HepG2 (cell line): ENCODE measurements at regions not wholly inside any gene's neighbourhood (a gene's known extent, or its start where the extent isn't known, plus 50 kb on each side); places are given as distances from the start of the nearest gene placed in this dataset.

Experiments used
- HDAC1 ChIP-seq: sonication (generic); formaldehyde crosslinking; IDR thresholded peaks from 2 replicates; pipeline ENCODE4 v1.5.1; 2020; ENCODE audit warnings: mild to moderate bottlenecking, missing genetic modification reagents
- NCOA2 ChIP-seq: sonication (generic); formaldehyde crosslinking; IDR thresholded peaks from 2 replicates; pipeline ENCODE4 v1.8.0; 2022; ENCODE audit warnings: inconsistent platforms
- RBAK ChIP-seq: sonication (generic); formaldehyde crosslinking; IDR thresholded peaks from 2 replicates; pipeline ENCODE4 v1.5.1; 2020; ENCODE audit warnings: mild to moderate bottlenecking, missing genetic modification reagents
- RXRB ChIP-seq: IDR thresholded peaks from 2 replicates; pipeline ENCODE4 v1.6.1; 2016; ENCODE audit warnings: borderline replicate concordance, missing genetic modification reagents, missing compliant biosample characterization
- SP1 ChIP-seq, 2 experiments: fragments of 450-650 bp in 1 of 2; sonication (generic) in 1 of 2; formaldehyde crosslinking in 1 of 2; IDR thresholded peaks; 2 replicates each; pipeline versions ENCODE4 v1.4.0 to v1.6.1; 2016 to 2020; ENCODE audit warnings: missing genetic modification reagents in 1 of 2
- ZNF619 ChIP-seq: sonication (generic); formaldehyde crosslinking; IDR thresholded peaks from 2 replicates; pipeline ENCODE4 v1.4.0; 2020; ENCODE audit warnings: mild to moderate bottlenecking, missing genetic modification reagents
- ZNF7 ChIP-seq: IDR thresholded peaks from 2 replicates; pipeline ENCODE4 v1.6.1; 2016; ENCODE audit warnings: missing biosample characterization, missing genetic modification reagents
- TF ChIP-seq, protein P1 (sequence below): sonication (generic); formaldehyde crosslinking; IDR thresholded peaks from 2 replicates; pipeline ENCODE4 v1.4.0; 2020; ENCODE audit warnings: missing genetic modification reagents; ENCODE audit errors: not compliant biosample characterization
- TF ChIP-seq, protein P2 (sequence below): sonication (generic); formaldehyde crosslinking; IDR thresholded peaks from 2 replicates; pipeline ENCODE4 v1.4.0; 2020; ENCODE audit warnings: missing genetic modification reagents
- TF ChIP-seq, protein P3 (sequence below): sonication (generic); formaldehyde crosslinking; IDR thresholded peaks from 2 replicates; pipeline ENCODE4 v1.4.0; 2020; ENCODE audit warnings: missing genetic modification reagents, borderline replicate concordance
- TF ChIP-seq, protein P4 (sequence below): sonication (generic); formaldehyde crosslinking; IDR thresholded peaks from 2 replicates; pipeline ENCODE4 v1.4.0; 2020; ENCODE audit warnings: missing genetic modification reagents
- TF ChIP-seq, protein P5 (sequence below): sonication (generic); formaldehyde crosslinking; IDR thresholded peaks from 2 replicates; pipeline ENCODE4 v1.4.0; 2020; ENCODE audit warnings: missing genetic modification reagents

DNA sequence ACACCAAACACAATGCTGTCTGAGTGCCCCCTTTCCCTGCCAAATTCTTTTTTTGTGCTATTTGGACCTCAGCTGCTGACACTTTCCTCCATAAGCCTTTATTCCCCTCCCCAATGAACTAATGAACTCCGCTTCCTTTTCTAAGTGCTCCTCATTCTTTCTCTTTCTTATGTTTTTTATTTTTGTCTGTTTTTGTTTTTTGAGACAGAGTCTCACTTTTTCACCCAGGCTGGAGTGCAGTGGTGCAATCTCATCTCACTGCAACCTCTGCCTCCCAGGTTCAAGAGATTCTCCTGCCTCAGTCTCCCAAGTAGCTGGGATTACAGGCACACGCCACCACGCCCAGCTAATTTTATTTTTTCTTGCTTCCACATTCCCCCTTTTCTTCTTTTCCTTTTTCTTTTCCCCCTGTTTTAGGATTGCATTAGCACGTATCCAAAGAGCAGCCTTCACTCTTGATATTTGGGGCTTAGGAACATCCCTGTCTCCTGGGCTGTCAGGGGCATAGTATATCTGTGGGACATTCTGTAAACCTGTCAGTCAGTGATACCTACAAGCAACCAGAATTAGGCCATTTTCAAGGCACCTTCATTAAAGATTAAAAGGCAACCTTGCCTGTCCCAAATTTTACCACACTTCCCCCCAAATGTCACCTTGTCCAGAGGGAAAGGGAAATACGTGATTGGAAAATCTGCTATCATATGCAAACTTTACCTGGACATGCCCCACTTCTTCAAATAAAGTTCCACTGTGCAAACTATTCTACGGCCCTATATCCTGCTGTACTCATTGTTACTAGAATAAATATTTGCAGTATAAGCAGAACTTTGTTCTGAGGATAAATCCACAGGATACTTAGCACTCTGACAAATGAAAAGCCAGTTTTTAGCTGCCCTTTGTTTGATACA is 65.1 kb upstream of the ACSL3 start (continued):
- no peak for TF ChIP-seq ZNF619
- TF ChIP-seq, protein P1, sequence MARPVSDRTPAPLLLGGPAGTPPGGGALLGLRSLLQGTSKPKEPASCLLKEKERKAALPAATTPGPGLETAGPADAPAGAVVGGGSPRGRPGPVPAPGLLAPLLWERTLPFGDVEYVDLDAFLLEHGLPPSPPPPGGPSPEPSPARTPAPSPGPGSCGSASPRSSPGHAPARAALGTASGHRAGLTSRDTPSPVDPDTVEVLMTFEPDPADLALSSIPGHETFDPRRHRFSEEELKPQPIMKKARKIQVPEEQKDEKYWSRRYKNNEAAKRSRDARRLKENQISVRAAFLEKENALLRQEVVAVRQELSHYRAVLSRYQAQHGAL (CRISPR knock-in tag) = no peak
- no peak for TF ChIP-seq ZNF7 (CRISPR knock-in tag)
- peak; percentile 46; the same call in 1 of the 2 replicates for TF ChIP-seq HDAC1 (CRISPR knock-in tag)
- TF ChIP-seq, protein P2, sequence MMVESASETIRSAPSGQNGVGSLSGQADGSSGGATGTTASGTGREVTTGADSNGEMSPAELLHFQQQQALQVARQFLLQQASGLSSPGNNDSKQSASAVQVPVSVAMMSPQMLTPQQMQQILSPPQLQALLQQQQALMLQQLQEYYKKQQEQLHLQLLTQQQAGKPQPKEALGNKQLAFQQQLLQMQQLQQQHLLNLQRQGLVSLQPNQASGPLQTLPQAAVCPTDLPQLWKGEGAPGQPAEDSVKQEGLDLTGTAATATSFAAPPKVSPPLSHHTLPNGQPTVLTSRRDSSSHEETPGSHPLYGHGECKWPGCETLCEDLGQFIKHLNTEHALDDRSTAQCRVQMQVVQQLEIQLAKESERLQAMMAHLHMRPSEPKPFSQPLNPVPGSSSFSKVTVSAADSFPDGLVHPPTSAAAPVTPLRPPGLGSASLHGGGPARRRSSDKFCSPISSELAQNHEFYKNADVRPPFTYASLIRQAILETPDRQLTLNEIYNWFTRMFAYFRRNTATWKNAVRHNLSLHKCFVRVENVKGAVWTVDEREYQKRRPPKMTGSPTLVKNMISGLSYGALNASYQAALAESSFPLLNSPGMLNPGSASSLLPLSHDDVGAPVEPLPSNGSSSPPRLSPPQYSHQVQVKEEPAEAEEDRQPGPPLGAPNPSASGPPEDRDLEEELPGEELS = peak; percentile 97
- TF ChIP-seq, protein P3, sequence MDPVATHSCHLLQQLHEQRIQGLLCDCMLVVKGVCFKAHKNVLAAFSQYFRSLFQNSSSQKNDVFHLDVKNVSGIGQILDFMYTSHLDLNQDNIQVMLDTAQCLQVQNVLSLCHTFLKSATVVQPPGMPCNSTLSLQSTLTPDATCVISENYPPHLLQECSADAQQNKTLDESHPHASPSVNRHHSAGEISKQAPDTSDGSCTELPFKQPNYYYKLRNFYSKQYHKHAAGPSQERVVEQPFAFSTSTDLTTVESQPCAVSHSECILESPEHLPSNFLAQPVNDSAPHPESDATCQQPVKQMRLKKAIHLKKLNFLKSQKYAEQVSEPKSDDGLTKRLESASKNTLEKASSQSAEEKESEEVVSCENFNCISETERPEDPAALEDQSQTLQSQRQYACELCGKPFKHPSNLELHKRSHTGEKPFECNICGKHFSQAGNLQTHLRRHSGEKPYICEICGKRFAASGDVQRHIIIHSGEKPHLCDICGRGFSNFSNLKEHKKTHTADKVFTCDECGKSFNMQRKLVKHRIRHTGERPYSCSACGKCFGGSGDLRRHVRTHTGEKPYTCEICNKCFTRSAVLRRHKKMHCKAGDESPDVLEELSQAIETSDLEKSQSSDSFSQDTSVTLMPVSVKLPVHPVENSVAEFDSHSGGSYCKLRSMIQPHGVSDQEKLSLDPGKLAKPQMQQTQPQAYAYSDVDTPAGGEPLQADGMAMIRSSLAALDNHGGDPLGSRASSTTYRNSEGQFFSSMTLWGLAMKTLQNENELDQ (CRISPR knock-in tag) = no peak
- TF ChIP-seq, protein P4, sequence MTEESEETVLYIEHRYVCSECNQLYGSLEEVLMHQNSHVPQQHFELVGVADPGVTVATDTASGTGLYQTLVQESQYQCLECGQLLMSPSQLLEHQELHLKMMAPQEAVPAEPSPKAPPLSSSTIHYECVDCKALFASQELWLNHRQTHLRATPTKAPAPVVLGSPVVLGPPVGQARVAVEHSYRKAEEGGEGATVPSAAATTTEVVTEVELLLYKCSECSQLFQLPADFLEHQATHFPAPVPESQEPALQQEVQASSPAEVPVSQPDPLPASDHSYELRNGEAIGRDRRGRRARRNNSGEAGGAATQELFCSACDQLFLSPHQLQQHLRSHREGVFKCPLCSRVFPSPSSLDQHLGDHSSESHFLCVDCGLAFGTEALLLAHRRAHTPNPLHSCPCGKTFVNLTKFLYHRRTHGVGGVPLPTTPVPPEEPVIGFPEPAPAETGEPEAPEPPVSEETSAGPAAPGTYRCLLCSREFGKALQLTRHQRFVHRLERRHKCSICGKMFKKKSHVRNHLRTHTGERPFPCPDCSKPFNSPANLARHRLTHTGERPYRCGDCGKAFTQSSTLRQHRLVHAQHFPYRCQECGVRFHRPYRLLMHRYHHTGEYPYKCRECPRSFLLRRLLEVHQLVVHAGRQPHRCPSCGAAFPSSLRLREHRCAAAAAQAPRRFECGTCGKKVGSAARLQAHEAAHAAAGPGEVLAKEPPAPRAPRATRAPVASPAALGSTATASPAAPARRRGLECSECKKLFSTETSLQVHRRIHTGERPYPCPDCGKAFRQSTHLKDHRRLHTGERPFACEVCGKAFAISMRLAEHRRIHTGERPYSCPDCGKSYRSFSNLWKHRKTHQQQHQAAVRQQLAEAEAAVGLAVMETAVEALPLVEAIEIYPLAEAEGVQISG = no peak
- TF ChIP-seq, protein P5, sequence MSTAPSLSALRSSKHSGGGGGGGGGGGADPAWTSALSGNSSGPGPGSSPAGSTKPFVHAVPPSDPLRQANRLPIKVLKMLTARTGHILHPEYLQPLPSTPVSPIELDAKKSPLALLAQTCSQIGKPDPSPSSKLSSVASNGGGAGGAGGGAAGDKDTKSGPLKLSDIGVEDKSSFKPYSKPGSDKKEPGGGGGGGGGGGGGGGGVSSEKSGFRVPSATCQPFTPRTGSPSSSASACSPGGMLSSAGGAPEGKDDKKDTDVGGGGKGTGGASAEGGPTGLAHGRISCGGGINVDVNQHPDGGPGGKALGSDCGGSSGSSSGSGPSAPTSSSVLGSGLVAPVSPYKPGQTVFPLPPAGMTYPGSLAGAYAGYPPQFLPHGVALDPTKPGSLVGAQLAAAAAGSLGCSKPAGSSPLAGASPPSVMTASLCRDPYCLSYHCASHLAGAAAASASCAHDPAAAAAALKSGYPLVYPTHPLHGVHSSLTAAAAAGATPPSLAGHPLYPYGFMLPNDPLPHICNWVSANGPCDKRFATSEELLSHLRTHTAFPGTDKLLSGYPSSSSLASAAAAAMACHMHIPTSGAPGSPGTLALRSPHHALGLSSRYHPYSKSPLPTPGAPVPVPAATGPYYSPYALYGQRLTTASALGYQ (CRISPR knock-in tag) = peak; percentile 98
- TF ChIP-seq RBAK (CRISPR knock-in tag) = no peak
- peak; percentile 97 for TF ChIP-seq RXRB (CRISPR knock-in tag)
- TF ChIP-seq NCOA2 = peak; percentile 97
- TF ChIP-seq SP1 (IDR thresholded peaks at IDR 0.05) = no peak
- 0 out of 2 replicates have a peak, but pooled peaks have one; percentile 10 for TF ChIP-seq SP1 (CRISPR knock-in tag; IDR thresholded peaks at IDR 0.05)
